Heart left ventricle (tissue), 13 donors: ENCODE measurements at regions not wholly inside any gene's neighbourhood (a gene's known extent, or its start where the extent isn't known, plus 50 kb on each side); places are given as distances from the start of the nearest gene placed in this dataset.

Source experiments
- POLR2A ChIP-seq, 2 donors: fragments of 450-650 bp; IDR thresholded peaks; one replicate each; pipeline ENCODE4 v1.6.1; 2017; ENCODE audit warnings: antibody characterized with exemption in 2 of 2, mild to moderate bottlenecking in 2 of 2, moderate library complexity in 2 of 2
- TF ChIP-seq, protein P1 (sequence below), 12 donors: fragments of 200-600 bp; sonication (generic) in 4 of 12; IDR thresholded peaks; one replicate each; pipeline versions ENCODE4 v1.5.0 to v1.8.0; 2018 to 2022; ENCODE audit warnings: antibody characterized with exemption in 12 of 12, mild to moderate bottlenecking in 5 of 12
- donor health status: ischemic (EF 13 %, LVEDD 7.1; RV severe dilation, severe dysfunction).
- donor health status: DM: no; HTN: yes; CAD: no.
- donor health status: DM: no; HTN: no; CAD: no.
- donor health status: ischemic (EF 25% LVEDD 6.9; RV normal size, moderate dysfunction).
- donor health status: ischemic (EF 25% LVEDD 5.7; RV mildly dilated, moderate dysfunction).
- donor health status: ischemic (EF 35%, LVEDD 5.7; RV mildly dilated, moderate dysfunction).
- donor health status: nonischemic (EF 11% LVEDD 7.7; RV severe dilation, severe dysfunction).
- donor health status: DM: yes; HTN: yes; CAD: no.
- donor health status: PGD.
- donor health status: ischemic (EF 29% LVEDD 5.4; RV normal size, mild dysfunction).
- donor health status: nonischemic (EF 23%, LVEDD 6.1; RV moderate dilation, normal function).

DNA sequence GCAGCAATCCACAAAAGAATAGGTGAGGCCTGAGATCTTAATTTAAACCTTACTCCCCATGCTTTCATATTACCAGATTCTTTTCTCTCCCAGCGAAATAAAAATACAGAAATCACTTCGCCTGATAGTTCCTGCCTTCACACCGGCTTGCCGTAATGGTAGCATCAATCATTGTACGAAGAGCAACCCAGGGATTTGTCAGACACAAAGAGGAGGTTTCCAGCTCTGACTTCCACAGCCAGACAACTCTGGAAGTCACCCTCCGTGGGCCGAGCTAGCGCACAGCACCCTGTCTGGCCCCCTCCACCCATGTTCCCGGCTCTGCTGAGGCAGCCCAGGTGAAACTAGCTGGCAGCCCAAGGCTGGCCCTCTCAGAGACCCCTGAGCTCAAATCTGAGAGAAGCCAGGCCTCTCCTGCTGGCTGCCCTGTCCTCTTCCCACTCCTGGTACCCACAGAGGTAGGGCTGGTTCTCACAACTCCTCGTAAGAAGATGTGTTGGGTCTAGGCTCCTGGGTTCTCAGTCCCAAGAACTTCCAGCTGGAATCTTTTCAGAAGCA lies 156.9 kb upstream of the BNIP2 start:
- TF ChIP-seq, protein P1, sequence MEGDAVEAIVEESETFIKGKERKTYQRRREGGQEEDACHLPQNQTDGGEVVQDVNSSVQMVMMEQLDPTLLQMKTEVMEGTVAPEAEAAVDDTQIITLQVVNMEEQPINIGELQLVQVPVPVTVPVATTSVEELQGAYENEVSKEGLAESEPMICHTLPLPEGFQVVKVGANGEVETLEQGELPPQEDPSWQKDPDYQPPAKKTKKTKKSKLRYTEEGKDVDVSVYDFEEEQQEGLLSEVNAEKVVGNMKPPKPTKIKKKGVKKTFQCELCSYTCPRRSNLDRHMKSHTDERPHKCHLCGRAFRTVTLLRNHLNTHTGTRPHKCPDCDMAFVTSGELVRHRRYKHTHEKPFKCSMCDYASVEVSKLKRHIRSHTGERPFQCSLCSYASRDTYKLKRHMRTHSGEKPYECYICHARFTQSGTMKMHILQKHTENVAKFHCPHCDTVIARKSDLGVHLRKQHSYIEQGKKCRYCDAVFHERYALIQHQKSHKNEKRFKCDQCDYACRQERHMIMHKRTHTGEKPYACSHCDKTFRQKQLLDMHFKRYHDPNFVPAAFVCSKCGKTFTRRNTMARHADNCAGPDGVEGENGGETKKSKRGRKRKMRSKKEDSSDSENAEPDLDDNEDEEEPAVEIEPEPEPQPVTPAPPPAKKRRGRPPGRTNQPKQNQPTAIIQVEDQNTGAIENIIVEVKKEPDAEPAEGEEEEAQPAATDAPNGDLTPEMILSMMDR (IDR thresholded peaks at IDR 0.05), result no peak
- no peak for TF ChIP-seq POLR2A (IDR thresholded peaks at IDR 0.05)
